HL-60 (cell line): ENCODE measurements at regions not wholly inside any gene's neighbourhood (a gene's known extent, or its start where the extent isn't known, plus 50 kb on each side); places are given as distances from the start of the nearest gene placed in this dataset.

Experiments
- POLR2AphosphoS5 ChIP-seq: IDR thresholded peaks from 2 replicates; pipeline ENCODE4 v1.6.1; 2012; ENCODE audit warnings: low read depth
- TF ChIP-seq, protein P1 (sequence below): IDR thresholded peaks from one replicate; pipeline ENCODE4 v1.5.1; 2011; ENCODE audit warnings: low read length, control low read depth, inconsistent platforms; ENCODE audit not compliant: insufficient read depth
- TF ChIP-seq, protein P2 (sequence below): IDR thresholded peaks from 2 replicates; pipeline ENCODE4 v1.6.1; 2012; ENCODE audit warnings: low read depth; ENCODE audit not compliant: insufficient replicate concordance

DNA sequence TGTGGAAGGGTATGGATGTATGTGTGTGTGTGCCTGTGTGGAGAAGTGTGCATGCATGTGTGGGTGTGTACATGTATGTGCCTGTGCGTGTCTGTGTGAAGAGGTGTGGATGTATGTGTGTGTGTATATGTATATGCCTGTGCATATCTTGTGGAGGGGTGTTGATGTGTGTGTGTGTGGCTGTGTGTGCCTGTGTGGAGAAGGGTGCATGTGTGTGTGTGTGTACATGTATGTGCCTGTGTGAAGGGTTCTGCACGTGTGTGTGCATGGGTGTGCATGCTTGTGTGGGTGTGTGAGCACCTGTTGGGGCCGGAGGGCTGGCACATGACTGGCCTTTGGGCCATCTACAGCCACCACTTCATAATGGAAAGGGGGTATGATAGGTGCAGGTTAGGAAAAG, 291.4 kb downstream of the IRX2 start:
- TF ChIP-seq, protein P1, sequence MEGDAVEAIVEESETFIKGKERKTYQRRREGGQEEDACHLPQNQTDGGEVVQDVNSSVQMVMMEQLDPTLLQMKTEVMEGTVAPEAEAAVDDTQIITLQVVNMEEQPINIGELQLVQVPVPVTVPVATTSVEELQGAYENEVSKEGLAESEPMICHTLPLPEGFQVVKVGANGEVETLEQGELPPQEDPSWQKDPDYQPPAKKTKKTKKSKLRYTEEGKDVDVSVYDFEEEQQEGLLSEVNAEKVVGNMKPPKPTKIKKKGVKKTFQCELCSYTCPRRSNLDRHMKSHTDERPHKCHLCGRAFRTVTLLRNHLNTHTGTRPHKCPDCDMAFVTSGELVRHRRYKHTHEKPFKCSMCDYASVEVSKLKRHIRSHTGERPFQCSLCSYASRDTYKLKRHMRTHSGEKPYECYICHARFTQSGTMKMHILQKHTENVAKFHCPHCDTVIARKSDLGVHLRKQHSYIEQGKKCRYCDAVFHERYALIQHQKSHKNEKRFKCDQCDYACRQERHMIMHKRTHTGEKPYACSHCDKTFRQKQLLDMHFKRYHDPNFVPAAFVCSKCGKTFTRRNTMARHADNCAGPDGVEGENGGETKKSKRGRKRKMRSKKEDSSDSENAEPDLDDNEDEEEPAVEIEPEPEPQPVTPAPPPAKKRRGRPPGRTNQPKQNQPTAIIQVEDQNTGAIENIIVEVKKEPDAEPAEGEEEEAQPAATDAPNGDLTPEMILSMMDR: no peak
- no peak for TF ChIP-seq POLR2AphosphoS5
- TF ChIP-seq, protein P2, sequence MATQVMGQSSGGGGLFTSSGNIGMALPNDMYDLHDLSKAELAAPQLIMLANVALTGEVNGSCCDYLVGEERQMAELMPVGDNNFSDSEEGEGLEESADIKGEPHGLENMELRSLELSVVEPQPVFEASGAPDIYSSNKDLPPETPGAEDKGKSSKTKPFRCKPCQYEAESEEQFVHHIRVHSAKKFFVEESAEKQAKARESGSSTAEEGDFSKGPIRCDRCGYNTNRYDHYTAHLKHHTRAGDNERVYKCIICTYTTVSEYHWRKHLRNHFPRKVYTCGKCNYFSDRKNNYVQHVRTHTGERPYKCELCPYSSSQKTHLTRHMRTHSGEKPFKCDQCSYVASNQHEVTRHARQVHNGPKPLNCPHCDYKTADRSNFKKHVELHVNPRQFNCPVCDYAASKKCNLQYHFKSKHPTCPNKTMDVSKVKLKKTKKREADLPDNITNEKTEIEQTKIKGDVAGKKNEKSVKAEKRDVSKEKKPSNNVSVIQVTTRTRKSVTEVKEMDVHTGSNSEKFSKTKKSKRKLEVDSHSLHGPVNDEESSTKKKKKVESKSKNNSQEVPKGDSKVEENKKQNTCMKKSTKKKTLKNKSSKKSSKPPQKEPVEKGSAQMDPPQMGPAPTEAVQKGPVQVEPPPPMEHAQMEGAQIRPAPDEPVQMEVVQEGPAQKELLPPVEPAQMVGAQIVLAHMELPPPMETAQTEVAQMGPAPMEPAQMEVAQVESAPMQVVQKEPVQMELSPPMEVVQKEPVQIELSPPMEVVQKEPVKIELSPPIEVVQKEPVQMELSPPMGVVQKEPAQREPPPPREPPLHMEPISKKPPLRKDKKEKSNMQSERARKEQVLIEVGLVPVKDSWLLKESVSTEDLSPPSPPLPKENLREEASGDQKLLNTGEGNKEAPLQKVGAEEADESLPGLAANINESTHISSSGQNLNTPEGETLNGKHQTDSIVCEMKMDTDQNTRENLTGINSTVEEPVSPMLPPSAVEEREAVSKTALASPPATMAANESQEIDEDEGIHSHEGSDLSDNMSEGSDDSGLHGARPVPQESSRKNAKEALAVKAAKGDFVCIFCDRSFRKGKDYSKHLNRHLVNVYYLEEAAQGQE: no peak
